Osteoblast (primary cell): ENCODE measurements at regions not wholly inside any gene's neighbourhood (a gene's known extent, or its start where the extent isn't known, plus 50 kb on each side); places are given as distances from the start of the nearest gene placed in this dataset.
A peak's percentile ranks its signal among the peaks of the same experiment; 100 is the strongest.

Experiments
- DNase-seq: peaks from one replicate; pipeline ENCODE4 v3.0.0; 2011; ENCODE audit warnings: low spot score, mixed read lengths; ENCODE audit not compliant: insufficient read length; ENCODE audit errors: missing footprints
- H2AFZ ChIP-seq: 2 replicates; pipeline ENCODE4 v1.6.0; 2011; ENCODE audit warnings: mild to moderate bottlenecking, low read length
- H3K27ac ChIP-seq: 2 replicates; pipeline ENCODE4 v1.5.1; 2011; ENCODE audit warnings: mild to moderate bottlenecking, low read depth, low read length, moderate library complexity
- H3K27me3 ChIP-seq: 2 replicates; pipeline ENCODE4 v1.6.0; 2012; ENCODE audit warnings: mild to moderate bottlenecking, control low read depth, inconsistent platforms, low read length, moderate library complexity; ENCODE audit not compliant: insufficient read depth
- H3K36me3 ChIP-seq: 2 replicates; pipeline ENCODE4 v1.5.1; 2011; ENCODE audit warnings: mild to moderate bottlenecking, low read length, control low read depth, moderate library complexity; ENCODE audit not compliant: insufficient read depth
- H3K4me1 ChIP-seq: 2 replicates; pipeline ENCODE4 v1.5.1; 2011; ENCODE audit warnings: mild to moderate bottlenecking, low read length, control low read depth, moderate library complexity; ENCODE audit not compliant: insufficient read depth
- H3K4me2 ChIP-seq: 2 replicates; pipeline ENCODE4 v1.6.0; 2011; ENCODE audit warnings: mild to moderate bottlenecking, low read length; ENCODE audit not compliant: insufficient read depth
- H3K4me3 ChIP-seq: fragments of 200-600 bp; sonication (generic); 3 replicates; pipeline ENCODE4 v1.5.1; 2012; ENCODE audit warnings: mild to moderate bottlenecking, low read length, inconsistent platforms; ENCODE audit not compliant: insufficient read depth
- H3K79me2 ChIP-seq: 2 replicates; pipeline ENCODE4 v1.6.0; 2012; ENCODE audit warnings: mild to moderate bottlenecking, low read length, control low read depth, inconsistent platforms; ENCODE audit not compliant: insufficient read depth
- H3K9me3 ChIP-seq: 2 replicates; pipeline ENCODE4 v1.5.1; 2011; ENCODE audit warnings: low read depth, low read length, control low read depth
- H4K20me1 ChIP-seq: 2 replicates; pipeline ENCODE4 v1.6.0; 2012; ENCODE audit warnings: mild to moderate bottlenecking, low read length, control low read depth; ENCODE audit not compliant: insufficient read depth
- TF ChIP-seq, protein P1 (sequence below): IDR thresholded peaks from 2 replicates; pipeline ENCODE4 v1.5.1; 2011; ENCODE audit warnings: mild to moderate bottlenecking, low read depth, low read length, moderate library complexity; ENCODE audit errors: extremely low read depth

DNA sequence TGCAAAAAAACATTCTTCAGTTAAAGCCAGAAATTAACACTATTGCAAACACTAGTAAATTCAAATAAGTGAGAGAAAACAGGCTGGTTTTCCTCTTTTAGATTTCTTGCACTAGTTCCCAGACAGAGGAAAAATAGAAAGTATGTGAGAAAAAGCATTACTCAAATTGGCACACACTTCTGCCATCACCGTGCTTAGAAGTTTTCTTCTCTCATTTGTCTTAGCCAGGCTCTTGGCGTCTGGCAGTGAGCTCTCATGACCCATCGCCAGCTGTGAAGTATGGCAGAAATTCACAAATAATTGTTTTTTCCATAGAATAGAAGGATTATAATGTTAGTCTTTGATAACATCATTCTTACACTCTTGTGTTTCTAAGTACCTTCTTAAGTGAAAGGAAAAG, 515.9 kb downstream of the GBE1 start:
- no peak overlapping the region for H3K27ac ChIP-seq
- DNase-seq = no peak
- H3K9me3 ChIP-seq = no peaks in the 10 kb centered on the region

DNA sequence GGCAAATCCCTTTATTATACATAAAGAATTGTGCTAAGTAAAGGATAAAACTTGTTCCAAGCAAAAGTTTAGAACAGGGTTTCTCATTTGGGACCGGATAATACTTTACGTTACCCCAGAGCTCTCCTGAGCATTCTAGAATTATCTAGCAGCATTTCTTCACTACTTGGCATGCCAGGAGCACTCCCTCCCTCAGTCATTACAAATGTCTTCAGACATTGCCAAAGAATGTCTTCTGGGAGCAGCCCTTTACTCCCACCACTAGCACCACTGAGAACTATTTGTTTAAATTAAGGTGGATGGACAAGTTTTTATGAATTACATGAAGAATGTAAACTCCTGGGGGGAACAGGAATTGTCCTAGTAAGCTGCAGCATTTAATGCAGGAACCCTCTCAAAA, 516.4 kb downstream of the GBE1 start:
- no peaks in the 10 kb centered on the region for H3K36me3 ChIP-seq
- no peaks in the 10 kb centered on the region for H3K9me3 ChIP-seq
- TF ChIP-seq, protein P1, sequence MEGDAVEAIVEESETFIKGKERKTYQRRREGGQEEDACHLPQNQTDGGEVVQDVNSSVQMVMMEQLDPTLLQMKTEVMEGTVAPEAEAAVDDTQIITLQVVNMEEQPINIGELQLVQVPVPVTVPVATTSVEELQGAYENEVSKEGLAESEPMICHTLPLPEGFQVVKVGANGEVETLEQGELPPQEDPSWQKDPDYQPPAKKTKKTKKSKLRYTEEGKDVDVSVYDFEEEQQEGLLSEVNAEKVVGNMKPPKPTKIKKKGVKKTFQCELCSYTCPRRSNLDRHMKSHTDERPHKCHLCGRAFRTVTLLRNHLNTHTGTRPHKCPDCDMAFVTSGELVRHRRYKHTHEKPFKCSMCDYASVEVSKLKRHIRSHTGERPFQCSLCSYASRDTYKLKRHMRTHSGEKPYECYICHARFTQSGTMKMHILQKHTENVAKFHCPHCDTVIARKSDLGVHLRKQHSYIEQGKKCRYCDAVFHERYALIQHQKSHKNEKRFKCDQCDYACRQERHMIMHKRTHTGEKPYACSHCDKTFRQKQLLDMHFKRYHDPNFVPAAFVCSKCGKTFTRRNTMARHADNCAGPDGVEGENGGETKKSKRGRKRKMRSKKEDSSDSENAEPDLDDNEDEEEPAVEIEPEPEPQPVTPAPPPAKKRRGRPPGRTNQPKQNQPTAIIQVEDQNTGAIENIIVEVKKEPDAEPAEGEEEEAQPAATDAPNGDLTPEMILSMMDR = no peak
- H3K79me2 ChIP-seq = no peaks in the 10 kb centered on the region
- no peaks in the 10 kb centered on the region for H3K27me3 ChIP-seq
- no peak overlapping the region for H3K27ac ChIP-seq
- no peak overlapping the region for H2AFZ ChIP-seq
- H3K4me1 ChIP-seq = no peaks in the 10 kb centered on the region
- no peaks in the 10 kb centered on the region for H4K20me1 ChIP-seq
- no peak overlapping the region for H3K4me3 ChIP-seq
- H3K4me2 ChIP-seq = no peak overlapping the region
- no peak for DNase-seq

More for the DNA sequence above, 515.9 kb downstream of the GBE1 start:
- TF ChIP-seq, protein P1 = no peak
- Histone ChIP-seq H3K36me3 (no peaks in the 10 kb centered on the region), H3K4me1 (no peaks in the 10 kb centered on the region), H4K20me1 (no peaks in the 10 kb centered on the region), H3K79me2 (no peaks in the 10 kb centered on the region), H3K27me3 (no peaks in the 10 kb centered on the region), H3K4me3 (peak overlapping the region; percentile 13), H2AFZ (no peak overlapping the region), H3K4me2 (peak overlapping the region; percentile 41)

DNA sequence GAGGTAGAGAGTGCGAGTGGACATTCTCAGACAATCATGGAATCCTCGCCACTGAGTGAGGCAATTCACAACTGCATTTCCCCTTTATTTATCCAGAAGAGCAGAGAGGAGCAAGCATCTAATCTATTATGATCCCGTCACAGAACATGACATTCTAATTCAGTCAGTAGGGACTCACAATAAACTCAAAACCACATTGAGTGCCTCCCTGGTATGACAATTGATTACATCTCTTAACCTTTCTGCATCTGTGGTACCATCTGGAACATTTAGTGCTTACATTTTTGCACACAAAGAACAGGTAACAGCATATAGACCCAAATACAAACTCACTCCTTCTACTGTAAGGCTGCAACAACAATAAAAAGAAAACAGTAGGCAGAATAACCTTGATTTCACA, 517.2 kb downstream of the GBE1 start:
- no peak overlapping the region for H3K4me3 ChIP-seq
- no peaks in the 10 kb centered on the region for H4K20me1 ChIP-seq
- H3K27ac ChIP-seq = no peak overlapping the region
- no peaks in the 10 kb centered on the region for H3K4me1 ChIP-seq
- H3K79me2 ChIP-seq = no peaks in the 10 kb centered on the region
- no peak overlapping the region for H3K4me2 ChIP-seq
- TF ChIP-seq, protein P1 = no peak
- H3K36me3 ChIP-seq = no peaks in the 10 kb centered on the region
- no peaks in the 10 kb centered on the region for H3K9me3 ChIP-seq
- H2AFZ ChIP-seq = no peak overlapping the region
- DNase-seq = no peak
- H3K27me3 ChIP-seq = no peaks in the 10 kb centered on the region

DNA sequence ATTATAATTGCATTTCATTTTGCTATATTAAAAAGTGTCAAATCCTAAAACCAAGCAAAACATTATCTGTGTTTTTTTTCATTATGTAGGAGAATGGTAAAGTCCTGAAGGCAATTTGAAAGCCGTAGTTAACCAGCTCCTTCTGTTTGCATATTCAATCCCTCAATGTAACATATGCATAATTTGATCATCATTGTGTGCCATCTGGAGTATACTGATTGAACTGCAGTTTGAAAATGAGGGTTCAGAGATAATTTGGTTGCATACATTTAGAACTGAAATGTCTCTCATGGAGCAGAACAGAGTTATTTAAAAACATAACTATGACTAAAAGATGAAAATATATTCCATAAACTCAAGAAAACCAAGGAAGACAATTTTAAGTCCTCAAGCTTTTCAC, 518.6 kb downstream of the GBE1 start:
- Histone ChIP-seq H3K27me3 (no peaks in the 10 kb centered on the region), H4K20me1 (no peaks in the 10 kb centered on the region), H3K9me3 (no peaks in the 10 kb centered on the region), H3K4me2 (no peak overlapping the region), H3K27ac (no peak overlapping the region), H3K4me1 (no peaks in the 10 kb centered on the region), H2AFZ (no peak overlapping the region), H3K79me2 (no peaks in the 10 kb centered on the region), H3K36me3 (no peaks in the 10 kb centered on the region), H3K4me3 (no peak overlapping the region)
- TF ChIP-seq, protein P1 = peak; percentile 42
- DNase-seq = no peak
